HT-29 (cell line): ENCODE measurements at regions not wholly inside any gene's neighbourhood (a gene's known extent, or its start where the extent isn't known, plus 50 kb on each side); places are given as distances from the start of the nearest gene placed in this dataset.
A peak's percentile ranks its signal among the peaks of the same experiment; 100 is the strongest.

Experiments used
- DNase-seq: peaks from one replicate; pipeline ENCODE4 v3.0.0-alpha.2; 2015; ENCODE audit warnings: low spot score

- DNase-seq, result no peak
Observed at GRCh38 chr2:136468799-136469369, 296.5 kb upstream of the THSD7B start.

- DNase-seq, result no peak
Observed at GRCh38 chr2:136452528-136452927, 312.8 kb upstream of the THSD7B start.

- DNase-seq, result no peak
Observed at GRCh38 chr2:136448986-136449780, 316.2 kb upstream of the THSD7B start.

GRCh38 chr2:136448432-136448831 lies 316.9 kb upstream of the THSD7B start:
- no peak for DNase-seq

GRCh38 chr2:136444323-136444722 lies 321.0 kb upstream of the THSD7B start:
- no peak for DNase-seq

GRCh38 chr2:136443661-136444060 lies 321.7 kb upstream of the THSD7B start:
- no peak for DNase-seq

- DNase-seq, result no peak
Observed at GRCh38 chr2:136441979-136442714, 323.2 kb upstream of the THSD7B start.

- DNase-seq, result no peak
Observed at GRCh38 chr2:136439064-136439676, 321.2 kb upstream of the CXCR4 start.

GRCh38 chr2:136437461-136437860 lies 319.5 kb upstream of the CXCR4 start:
- no peak for DNase-seq

GRCh38 chr2:136436936-136437335 lies 319.0 kb upstream of the CXCR4 start:
- no peak for DNase-seq

GRCh38 chr2:136434251-136434715 lies 316.3 kb upstream of the CXCR4 start:
- no peak for DNase-seq

- no peak for DNase-seq
Observed at GRCh38 chr2:136433261-136433660, 315.3 kb upstream of the CXCR4 start.

- DNase-seq, result no peak
Observed at GRCh38 chr2:136424112-136424511, 306.2 kb upstream of the CXCR4 start.

GRCh38 chr2:136423516-136423996 lies 305.6 kb upstream of the CXCR4 start:
- DNase-seq, result peak; percentile 58

GRCh38 chr2:136422512-136422911 lies 304.6 kb upstream of the CXCR4 start:
- DNase-seq, result no peak

- no peak for DNase-seq
Observed at GRCh38 chr2:136420346-136420745, 302.4 kb upstream of the CXCR4 start.

- no peak for DNase-seq
Observed at GRCh38 chr2:136411946-136412345, 294.0 kb upstream of the CXCR4 start.

- DNase-seq, result no peak
Observed at GRCh38 chr2:136410673-136411072, 292.7 kb upstream of the CXCR4 start.

- DNase-seq, result no peak
Observed at GRCh38 chr2:136408795-136409194, 290.8 kb upstream of the CXCR4 start.

GRCh38 chr2:136407952-136408318 lies 290.0 kb upstream of the CXCR4 start:
- no peak for DNase-seq

GRCh38 chr2:136407117-136407951 lies 289.4 kb upstream of the CXCR4 start:
- DNase-seq, result no peak
